D721Med (cell line): ENCODE measurements at regions not wholly inside any gene's neighbourhood (a gene's known extent, or its start where the extent isn't known, plus 50 kb on each side); places are given as distances from the start of the nearest gene placed in this dataset.
"Not testable (repeated sequence)": the region's sequence is repeated elsewhere in the genome, so short reads cannot be mapped to it uniquely, and the experiment has no call there.

Source experiments
- DNase-seq: peaks from one replicate; pipeline ENCODE4 v3.0.0; 2011; ENCODE audit warnings: low spot score; ENCODE audit not compliant: insufficient read length
- FAIRE-seq: peaks from 2 replicates; lab custom pipeline; 2011; peaks lifted over from hg19 to GRCh38; lab: Jason Lieb, UNC
- CTCF ChIP-seq: IDR thresholded peaks from 2 replicates; pipeline ENCODE4 v1.5.1; 2012; ENCODE audit warnings: mild to moderate bottlenecking, control low read depth; ENCODE audit not compliant: insufficient read depth; ENCODE audit errors: missing control alignments

- FAIRE-seq (no peak), DNase-seq (no peak)
- no peak for TF ChIP-seq CTCF
Observed at GRCh38 chr1:8232036-8232757, 85.7 kb upstream of the SLC45A1 start.

GRCh38 chr1:8230292-8230621, 87.7 kb upstream of the SLC45A1 start:
- FAIRE-seq (no peak), DNase-seq (no peak)
- TF ChIP-seq CTCF = no peak

GRCh38 chr1:8228253-8228652, 89.7 kb upstream of the SLC45A1 start:
- FAIRE-seq (no peak), DNase-seq (no peak)
- TF ChIP-seq CTCF = no peak

GRCh38 chr1:8227674-8228073, 90.2 kb upstream of the SLC45A1 start:
- not testable (repeated sequence) for FAIRE-seq, DNase-seq

- TF ChIP-seq CTCF = no peak
- DNase-seq (no peak), FAIRE-seq (no peak)
Observed at GRCh38 chr1:8226747-8227146, 91.2 kb upstream of the SLC45A1 start.

GRCh38 chr1:8226024-8226423, 91.9 kb upstream of the SLC45A1 start:
- DNase-seq, FAIRE-seq: not testable (repeated sequence)

- DNase-seq = no peak
- no peak for TF ChIP-seq CTCF
- FAIRE-seq = no peak
Observed at GRCh38 chr1:8223526-8223925, 94.4 kb upstream of the SLC45A1 start.

- no peak for DNase-seq
- no peak for TF ChIP-seq CTCF
- FAIRE-seq = no peak
Observed at GRCh38 chr1:8222789-8223188, 95.1 kb upstream of the SLC45A1 start.
